ENCODE measurements at regions not wholly inside any gene's neighbourhood (a gene's known extent, or its start where the extent isn't known, plus 50 kb on each side); places are given as distances from the start of the nearest gene placed in this dataset.

DNA sequence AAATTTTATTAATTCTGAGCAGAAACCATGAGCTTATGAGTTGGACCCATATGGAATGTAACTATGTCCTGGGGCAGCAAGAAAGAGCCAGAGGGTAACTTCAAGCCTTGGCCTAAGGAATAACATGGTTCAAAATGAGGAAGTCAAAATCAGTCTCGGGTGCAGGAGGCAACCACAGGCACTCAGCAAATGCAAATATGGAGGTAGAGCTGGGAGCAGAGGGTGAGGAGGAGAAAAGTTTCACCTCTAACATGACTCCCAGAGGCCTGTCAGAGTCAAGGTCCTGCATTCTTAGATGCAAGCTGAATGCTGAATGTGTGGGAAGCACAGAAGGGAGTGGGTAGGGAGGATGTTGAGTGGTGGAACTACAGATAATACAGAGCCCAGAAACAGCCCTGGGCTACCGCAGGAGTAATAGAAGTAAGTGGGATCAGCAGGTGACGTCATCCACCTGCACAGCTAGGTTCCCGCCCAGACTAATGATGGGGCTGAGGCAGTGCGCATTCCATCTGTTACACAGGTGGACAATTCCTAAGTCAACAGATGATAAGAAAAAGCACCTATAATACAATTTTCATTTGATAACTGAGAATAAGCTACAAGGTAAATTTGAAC lies 279.8 kb upstream of the ARRDC4 start:
- DNase-seq, result no peak

DNA sequence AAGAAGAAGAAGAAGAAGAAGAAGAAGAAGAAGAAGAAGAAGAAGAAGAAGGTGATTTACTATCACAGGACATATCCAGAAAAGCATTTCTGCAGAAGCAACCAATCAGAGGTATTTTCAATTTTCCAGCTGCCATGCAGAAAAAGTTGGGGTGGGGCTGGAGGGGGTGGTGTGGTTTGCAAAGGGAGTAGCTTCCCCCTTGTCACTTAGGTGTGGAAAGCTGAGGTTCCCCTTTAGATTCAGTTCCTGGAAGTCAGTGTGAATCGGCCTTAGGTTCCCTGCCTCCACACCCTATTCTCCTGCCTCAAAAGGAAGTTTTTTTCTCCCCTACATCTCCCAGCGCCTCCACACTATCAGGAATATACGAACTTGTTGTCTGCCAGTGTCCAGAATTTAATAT lies 276.7 kb upstream of the ARRDC4 start:
- no peak for DNase-seq

GRCh38 chr15:97684249-97684648 lies 276.3 kb upstream of the ARRDC4 start:
- no peak for DNase-seq

DNA sequence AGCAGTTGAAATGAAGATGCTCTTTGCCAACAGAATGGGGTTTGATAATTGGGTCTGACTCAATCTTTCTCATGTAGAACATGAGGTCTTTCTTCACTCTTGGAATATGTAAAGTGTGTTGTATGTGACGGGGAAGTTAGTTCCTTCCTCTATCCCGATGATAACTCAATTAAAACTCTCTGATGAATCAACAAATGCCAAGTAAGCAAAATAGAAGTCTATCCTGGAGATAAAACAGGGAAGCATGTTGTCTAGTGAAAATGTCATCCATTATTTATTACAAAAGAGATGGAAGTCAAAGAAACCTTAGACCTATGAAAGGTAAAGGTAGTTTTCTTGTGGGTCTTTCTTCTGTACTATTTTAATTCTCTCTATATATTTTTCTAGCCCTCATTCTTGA lies 274.2 kb upstream of the ARRDC4 start:
- DNase-seq, result no peak

DNA sequence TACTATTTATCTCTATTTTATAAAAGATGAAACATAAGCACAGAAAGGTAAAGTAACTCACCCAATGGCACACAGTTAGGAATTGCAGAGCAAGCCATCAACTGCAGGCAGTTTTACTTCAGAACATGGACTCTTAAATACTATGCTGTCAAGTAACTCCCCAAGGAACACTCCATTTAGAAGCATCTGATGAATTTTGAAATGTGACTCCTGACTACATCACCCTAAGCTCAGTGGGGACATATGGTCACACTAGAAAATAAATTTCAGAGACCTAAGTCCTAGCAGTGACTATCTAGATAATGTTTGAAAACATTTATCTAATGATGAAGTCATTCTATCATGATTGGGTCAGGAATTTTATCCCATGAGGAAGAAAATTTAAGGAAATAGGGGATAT lies 272.8 kb upstream of the ARRDC4 start:
- DNase-seq, result no peak

- no peak for DNase-seq
These were observed 272.3 kb upstream of the ARRDC4 start for GRCh38 chr15:97688177-97688576.

- DNase-seq, result no peak
These were observed 271.6 kb upstream of the ARRDC4 start for GRCh38 chr15:97688886-97689285.

DNA sequence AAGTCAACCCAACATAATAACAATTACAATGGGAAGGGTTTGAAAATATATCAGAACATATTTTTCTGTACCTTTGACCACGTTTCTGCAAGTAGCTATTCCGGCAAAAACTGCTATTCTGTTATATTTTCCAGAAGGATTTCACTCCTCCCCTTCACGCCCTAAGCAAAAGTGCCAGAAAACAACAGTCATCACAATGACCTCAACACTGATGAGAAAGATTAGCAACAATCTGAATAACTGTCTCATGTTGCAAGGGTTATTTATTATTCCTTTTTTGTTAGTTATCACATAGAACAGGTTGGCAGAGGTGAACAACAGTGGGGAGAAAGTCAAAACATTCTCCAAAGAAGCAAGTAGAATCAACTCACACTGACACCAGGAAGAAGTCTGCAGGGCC lies 269.4 kb upstream of the ARRDC4 start:
- no peak for DNase-seq

DNA sequence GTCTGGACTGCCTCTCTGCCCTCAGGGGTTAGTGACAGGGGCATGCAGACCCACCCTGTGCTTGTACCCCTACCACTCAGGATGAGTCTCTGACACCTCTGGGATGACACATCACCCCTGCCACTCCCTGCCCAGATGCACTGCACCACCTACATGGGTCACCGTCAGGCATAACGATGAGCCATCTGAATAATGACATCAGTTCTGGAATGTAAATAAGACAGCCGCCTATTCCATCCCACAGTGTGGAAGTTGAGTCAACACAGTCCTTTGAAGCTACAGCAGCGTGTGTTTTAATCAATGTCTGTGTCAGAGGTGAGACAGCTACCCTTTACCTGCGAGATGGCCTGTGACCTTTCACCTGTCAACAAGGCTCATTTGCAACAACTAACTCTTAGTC lies 268.7 kb upstream of the ARRDC4 start:
- DNase-seq, result no peak

DNA sequence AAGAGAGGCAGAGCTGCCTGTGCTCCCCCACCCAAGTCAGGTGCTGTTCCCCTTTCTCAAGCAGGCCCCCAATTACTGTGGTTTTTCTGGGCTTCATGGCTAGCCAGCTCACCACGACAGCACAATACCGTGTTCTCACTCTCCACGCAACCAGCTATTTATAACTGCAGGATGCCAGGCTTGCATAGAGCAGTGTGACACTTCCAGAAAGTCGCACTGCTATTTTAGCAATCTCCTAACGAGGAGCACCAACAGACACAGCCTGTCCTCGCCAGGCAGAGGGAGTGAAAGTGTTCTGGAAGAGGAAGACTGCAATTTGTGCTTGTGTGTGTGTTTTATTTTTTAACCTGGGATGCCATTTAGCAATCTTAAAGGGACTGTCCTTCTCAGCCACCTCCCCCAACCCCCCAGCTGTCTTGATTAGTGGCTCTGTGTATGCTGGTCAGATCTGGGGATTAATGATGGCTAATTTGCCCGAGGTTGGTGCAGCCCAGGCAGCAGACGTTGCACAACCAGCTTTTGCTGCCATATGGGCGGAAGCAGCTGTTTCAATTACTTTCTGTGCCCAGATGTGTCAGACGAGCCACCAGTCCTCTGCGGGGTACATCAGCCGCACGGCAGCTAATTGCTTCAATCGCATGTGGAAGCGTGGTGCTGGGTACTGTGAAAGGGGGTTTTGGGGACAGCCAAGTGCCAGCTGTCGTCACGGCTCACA lies 268.0 kb upstream of the ARRDC4 start:
- DNase-seq, result no peak

- DNase-seq, result no peak
These were observed 266.0 kb upstream of the ARRDC4 start for GRCh38 chr15:97694456-97694855.

- no peak for DNase-seq
These were observed 257.1 kb upstream of the ARRDC4 start for GRCh38 chr15:97703400-97703799.

- DNase-seq, result no peak
These were observed 254.4 kb upstream of the ARRDC4 start for GRCh38 chr15:97706059-97706458.

GRCh38 chr15:97708252-97708651 lies 252.3 kb upstream of the ARRDC4 start:
- DNase-seq, result no peak

DNA sequence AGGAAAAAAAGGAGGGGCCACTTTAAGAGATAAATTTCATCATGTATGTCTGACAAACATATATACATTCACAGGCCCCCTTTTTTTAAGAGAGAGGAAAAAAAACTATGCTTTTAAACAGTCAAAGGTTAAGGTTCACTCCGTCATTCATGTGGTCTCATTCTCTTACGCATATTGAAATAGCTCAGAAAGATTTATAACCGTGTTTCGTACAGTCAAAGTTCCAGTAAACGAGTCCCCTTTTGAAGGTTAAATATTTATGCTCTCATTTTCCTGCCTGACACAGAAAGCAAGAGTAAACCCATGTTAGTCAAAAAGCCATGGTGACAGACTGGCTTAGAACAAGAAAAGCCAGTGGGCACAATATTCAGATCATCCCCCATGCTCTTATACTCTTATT lies 248.0 kb upstream of the ARRDC4 start:
- DNase-seq, result no peak

GRCh38 chr15:97717806-97718205 lies 242.7 kb upstream of the ARRDC4 start:
- DNase-seq, result no peak

- no peak for DNase-seq
These were observed 242.0 kb upstream of the ARRDC4 start for GRCh38 chr15:97718509-97718908.

- no peak for DNase-seq
These were observed 231.7 kb upstream of the ARRDC4 start for GRCh38 chr15:97728791-97729190.

GRCh38 chr15:97729270-97729669 lies 231.2 kb upstream of the ARRDC4 start:
- no peak for DNase-seq

GRCh38 chr15:97730315-97730714 lies 230.2 kb upstream of the ARRDC4 start:
- DNase-seq, result no peak

- DNase-seq, result no peak
These were observed 228.6 kb upstream of the ARRDC4 start for GRCh38 chr15:97731859-97732258.

- no peak for DNase-seq
These were observed 227.1 kb upstream of the ARRDC4 start for GRCh38 chr15:97733373-97733772.

DNA sequence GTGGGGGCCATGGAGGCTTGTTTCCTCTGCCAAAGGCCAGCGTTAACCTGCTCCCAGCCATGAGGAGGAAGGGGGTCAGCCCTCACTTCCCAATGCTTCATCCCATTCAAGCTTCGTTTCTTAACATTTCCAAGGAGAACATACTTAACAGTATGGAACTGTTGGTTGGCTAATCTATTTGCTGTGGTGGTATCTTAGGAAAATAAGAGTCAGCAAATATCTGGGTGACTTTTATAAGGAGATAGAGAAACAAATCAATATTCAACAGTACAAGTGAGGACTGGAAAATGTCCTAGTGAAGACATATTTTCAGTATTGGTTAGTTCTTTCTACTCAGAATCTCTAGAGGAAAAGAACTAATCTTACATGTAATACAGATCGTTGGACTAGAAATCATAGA lies 223.8 kb upstream of the ARRDC4 start:
- no peak for DNase-seq

DNA sequence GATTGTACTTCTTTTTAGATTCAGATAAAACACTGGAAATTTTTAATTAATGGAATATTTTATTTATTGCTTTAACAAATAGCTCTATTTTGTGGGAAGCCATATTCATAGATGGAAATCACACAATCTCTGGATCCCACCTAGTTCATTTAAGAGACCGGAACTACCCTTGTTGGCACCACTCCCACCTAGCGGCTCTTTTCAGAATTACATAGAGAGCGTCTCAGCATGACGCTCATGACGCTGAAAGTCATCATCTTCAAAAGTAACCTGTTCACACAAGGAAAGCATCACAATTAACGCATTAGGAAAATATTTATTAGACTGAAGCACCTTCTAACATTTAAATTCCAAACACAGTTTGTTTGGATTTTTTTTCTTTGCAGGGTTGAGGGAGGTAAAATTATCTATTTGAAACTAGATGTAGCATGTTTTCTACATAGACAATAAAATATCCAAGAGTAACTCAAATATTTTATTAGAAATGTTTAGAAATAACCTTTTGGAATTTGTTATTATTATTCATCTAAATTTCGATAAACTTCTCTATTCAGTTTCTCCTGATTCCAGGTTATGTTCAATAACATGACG lies 214.9 kb upstream of the ARRDC4 start:
- DNase-seq, result peak; percentile 37

DNA sequence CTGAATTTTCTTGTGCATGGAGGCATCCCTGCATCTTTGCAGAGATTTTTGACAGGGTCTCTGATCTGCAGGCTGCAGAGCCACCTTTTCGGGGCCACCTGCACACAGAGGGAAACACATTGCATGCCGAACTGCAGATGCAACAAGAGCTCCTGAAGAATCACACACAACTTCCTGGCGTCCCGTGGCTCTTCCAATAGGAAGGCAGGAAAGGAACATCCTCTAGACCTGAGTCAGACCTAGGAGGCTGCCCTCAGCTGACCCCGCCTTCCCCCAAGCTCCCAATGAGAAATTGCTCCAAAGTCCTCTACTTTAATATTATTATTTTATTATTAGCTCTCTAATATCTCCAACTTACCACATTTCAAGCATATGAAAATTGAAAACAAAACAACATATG lies 213.2 kb upstream of the ARRDC4 start:
- DNase-seq, result no peak
